GM20431 (cell line): ENCODE measurements at regions not wholly inside any gene's neighbourhood (a gene's known extent, or its start where the extent isn't known, plus 50 kb on each side); places are given as distances from the start of the nearest gene placed in this dataset.

ENCODE experiments used
- in situ Hi-C: fragments of 300-500 bp; cut with MseI, MboI; formaldehyde crosslinking; loops from one replicate; pipeline ENCODE4 v1.15.0; 2020; ENCODE audit warnings: low sequenced_read_pairs; ENCODE audit not compliant: unreplicated experiment

GRCh38 chr3:72324253-72324811 is 523.9 kb downstream of the SHQ1 start:
- in situ Hi-C loops = no loop called here

GRCh38 chr3:72323773-72324172 is 524.5 kb downstream of the SHQ1 start:
- in situ Hi-C loops = no loop called here

GRCh38 chr3:72322264-72322976 is 525.8 kb downstream of the SHQ1 start:
- in situ Hi-C loops = no loop called here

- in situ Hi-C loops = no loop called here
These were observed 527.3 kb downstream of the SHQ1 start for GRCh38 chr3:72320955-72321303.

- in situ Hi-C loops = no loop called here
These were observed 527.9 kb downstream of the SHQ1 start for GRCh38 chr3:72320095-72320954.

- in situ Hi-C loops = no loop called here
These were observed 528.8 kb downstream of the SHQ1 start for GRCh38 chr3:72319194-72320094.

GRCh38 chr3:72318504-72319193 is 529.6 kb downstream of the SHQ1 start:
- in situ Hi-C loops = no loop called here

- in situ Hi-C loops = no loop called here
These were observed 530.8 kb downstream of the SHQ1 start for GRCh38 chr3:72317491-72317890.

GRCh38 chr3:72316501-72317279 is 531.6 kb downstream of the SHQ1 start:
- in situ Hi-C loops = no loop called here

GRCh38 chr3:72313308-72313707 is 528.4 kb upstream of the PROK2 start:
- in situ Hi-C loops = no loop called here

- in situ Hi-C loops = no loop called here
These were observed 527.4 kb upstream of the PROK2 start for GRCh38 chr3:72312339-72312738.

- in situ Hi-C loops = no loop called here
These were observed 526.5 kb upstream of the PROK2 start for GRCh38 chr3:72311425-72311824.

- in situ Hi-C loops = no loop called here
These were observed 525.8 kb upstream of the PROK2 start for GRCh38 chr3:72310419-72311380.

GRCh38 chr3:72309661-72310418 is 524.9 kb upstream of the PROK2 start:
- in situ Hi-C loops = no loop called here

- in situ Hi-C loops = no loop called here
These were observed 523.7 kb upstream of the PROK2 start for GRCh38 chr3:72308641-72309040.

- in situ Hi-C loops = no loop called here
These were observed 522.6 kb upstream of the PROK2 start for GRCh38 chr3:72307438-72308115.
